NCI-H1092 (cell line): ENCODE measurements at regions not wholly inside any gene's neighbourhood (a gene's known extent, or its start where the extent isn't known, plus 50 kb on each side); places are given as distances from the start of the nearest gene placed in this dataset.

ENCODE experiments used
- DNase-seq: peaks from one replicate; lab custom pipeline; 2025; lab: John Stamatoyannopoulos, UW

DNA sequence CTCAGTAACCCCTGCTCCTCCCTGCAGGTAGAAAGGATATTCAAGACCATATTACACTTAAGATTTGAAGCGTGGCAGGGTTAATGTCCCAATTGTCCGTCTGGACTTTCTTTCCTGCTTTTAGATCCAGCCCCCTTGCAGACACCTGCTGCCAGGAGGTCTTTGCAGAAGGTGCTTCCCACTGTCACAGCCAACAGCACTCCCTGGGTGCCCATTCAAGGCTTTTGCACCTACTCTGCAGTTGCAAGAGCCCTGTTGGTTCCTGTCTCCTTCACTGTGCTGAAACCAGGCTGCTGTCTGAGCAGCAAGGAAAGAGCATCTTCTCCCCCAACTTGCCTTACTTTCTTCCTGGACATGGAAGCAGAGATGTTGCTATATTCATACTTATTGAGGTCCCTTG lies 1043.0 kb upstream of the POU3F3 start:
- DNase-seq = no peak

DNA sequence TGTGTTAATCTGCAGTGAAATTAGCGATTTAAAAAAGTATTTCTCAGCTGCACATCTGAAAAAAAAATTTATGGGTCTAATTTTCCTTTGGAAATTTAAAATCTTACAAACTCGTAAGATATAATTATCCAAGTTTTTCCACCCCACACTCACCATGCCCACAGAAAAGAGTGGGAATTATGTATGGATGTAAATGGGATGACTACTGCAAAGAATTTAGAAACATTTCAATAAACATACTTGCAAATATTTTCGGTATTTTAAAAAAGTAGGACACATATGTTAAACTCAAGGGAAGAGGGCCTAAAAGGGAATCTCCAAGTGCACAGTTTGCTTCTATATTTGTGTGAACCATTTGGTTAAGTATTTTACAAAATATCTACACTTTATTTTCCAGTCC lies 1039.9 kb upstream of the POU3F3 start:
- no peak for DNase-seq

DNA sequence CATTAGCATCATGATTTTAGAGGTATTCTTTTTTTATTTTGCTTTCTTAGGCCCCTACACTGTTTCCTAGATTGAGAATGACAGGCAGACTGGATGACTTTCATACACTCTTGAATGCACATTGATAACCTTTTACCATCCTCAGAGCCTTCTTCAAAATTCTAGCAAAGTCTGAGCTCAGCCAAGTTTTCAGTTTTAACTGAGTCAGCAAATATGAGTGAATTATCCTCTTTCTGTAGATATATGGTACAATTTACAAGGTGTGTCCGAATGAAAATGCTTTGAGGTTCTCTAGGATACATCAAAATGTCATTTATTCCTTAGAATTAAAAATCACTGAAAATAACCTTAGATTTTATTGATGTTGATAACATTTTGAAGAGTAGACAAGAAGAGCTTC lies 1038.2 kb upstream of the POU3F3 start:
- no peak for DNase-seq

DNA sequence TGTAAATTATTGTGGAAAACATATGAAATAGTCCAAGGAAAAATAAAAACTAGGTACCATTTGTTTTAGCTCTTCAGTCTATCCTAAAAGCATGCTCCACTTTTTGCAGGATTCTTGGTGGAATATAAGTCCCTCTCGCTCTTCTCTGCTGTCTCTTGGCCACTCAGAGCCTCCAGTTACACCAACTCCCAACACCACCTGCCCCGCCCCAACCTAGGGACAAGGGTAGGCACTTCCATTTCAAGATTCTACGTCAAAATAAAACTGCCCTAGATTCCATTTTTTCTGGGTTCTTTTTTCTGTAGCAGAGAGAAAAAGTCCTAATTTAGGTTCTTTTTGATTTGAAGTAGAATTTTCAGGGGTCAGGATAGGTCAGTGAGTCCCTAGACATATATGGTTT lies 1036.2 kb upstream of the POU3F3 start:
- no peak for DNase-seq

DNA sequence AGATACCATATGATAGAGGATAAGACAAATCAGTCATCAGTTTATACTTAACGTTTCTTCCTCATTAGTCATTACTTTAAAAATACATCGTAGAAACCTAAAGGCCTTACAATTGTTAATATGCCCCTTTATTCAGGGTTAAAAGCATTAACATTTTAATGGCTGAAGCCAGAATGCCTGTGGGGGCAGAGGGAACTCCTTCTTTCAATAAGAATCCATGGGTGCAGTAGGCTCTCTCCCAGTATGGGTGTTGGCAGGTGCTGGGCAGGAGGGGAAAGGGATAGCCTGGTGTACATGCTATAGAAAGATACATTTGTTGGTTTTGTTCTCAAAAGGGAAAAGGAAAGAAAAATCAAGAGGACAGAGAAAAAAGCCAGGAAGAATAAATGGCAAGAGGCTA lies 1035.7 kb upstream of the POU3F3 start:
- no peak for DNase-seq

DNA sequence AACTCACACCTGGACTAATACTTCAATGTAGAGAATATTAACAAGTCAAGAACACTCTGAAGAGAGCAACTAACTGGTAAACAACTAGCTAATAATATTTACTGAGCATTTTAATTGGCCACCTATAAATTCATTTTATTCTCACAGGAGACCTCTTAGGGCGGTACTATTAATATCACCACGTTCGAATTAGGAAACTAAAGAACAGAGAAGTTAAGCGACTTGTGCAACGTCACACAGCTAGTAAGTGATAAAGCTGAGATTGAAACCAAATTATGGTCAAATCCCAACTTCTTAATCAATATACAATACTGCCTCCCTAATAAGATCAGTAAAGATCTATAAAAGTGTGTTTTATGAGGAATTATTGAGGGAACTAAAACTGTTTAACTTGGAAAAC lies 1034.3 kb upstream of the POU3F3 start:
- DNase-seq = no peak

DNA sequence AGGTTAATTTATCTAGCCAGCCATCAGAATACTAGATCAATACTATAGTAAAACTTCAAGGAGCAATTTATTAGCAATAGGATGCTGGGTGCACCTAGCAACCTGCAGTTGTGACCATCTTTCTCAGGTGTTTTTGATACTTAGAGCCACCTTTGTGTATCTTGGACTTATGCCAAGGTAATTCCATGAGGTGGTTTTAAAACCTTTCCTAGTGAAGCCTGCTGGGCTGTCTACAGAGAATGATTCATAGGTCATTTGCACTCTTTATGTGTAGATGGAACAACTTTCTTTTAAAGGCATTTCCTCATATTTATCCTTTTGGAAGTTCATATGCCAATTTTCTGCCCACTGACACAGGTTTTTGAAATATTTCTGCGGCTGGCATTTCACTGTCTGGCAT lies 1030.1 kb upstream of the POU3F3 start:
- DNase-seq = no peak

DNA sequence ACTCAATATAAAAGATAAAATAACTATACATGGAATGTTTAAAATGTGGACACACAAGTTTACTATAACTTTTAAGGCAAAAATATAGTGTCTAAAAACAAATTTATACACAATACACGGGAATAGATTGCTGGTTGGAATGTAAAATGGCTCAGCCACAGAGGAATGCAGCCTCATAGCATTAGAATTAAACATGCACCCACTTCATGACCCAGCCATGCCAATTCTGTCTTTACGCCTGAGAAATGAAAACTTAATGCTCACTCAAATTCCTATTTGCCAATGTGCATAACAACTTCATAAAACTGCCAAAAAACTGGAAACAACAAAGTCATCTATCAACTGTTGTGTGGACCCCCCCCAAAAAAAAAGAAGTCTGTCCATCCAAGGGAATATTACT lies 1006.6 kb upstream of the POU3F3 start:
- no peak for DNase-seq

DNA sequence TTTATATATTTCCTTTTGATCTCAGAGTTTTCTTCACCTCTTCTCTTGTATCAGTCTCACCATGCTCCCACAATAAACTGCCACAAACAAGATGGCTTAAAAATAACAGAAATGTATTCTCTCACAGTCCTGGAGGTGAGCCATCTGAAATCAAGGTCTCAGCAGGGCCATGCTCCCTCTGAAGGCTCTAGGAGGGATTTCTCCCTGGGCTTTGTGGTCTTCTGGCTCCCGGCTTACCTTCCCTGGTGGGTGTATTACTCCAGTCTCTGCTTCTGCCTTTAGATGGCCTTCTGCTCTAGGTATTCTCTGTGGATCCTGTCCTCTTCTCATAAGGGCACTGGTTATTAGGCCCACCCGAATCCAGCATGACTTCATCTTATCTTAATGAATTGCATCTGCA lies 994.7 kb upstream of the POU3F3 start:
- DNase-seq = no peak

DNA sequence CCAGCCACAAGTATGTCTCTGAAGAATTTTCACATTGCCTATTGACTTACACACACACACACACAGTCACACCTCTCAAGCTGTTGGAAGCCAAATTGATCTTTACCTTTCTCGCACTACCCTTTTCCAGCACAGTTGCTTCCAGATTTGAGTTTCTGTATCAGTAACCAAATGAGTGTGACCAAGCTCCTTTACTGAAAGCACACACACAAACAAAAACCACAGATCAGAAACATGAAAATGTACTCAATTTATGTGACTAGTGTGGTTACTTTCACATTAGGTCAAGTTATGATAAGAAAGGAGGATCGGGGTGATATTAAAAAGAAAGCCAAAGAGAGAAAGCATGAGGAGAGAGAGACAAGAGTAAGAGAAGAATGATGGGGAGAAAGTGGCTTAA lies 993.9 kb upstream of the POU3F3 start:
- DNase-seq = no peak

DNA sequence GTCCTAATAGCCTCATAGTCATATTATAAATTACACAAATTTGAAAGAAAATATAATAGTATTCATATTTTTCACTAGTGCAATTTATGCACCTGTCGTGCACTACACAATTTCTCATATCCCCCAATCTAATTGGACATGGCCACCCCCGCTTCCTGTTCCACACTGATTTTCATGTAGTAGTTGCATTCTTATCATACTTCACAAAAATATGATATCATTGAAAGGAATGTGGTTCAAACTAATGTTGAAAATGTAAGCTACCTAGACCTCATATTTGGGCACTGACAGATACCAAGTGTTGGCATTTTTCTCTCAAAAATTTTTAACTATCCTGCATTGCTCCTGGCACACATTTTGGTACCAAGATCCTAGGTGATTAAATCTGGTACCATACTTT lies 985.5 kb upstream of the POU3F3 start:
- DNase-seq = no peak

DNA sequence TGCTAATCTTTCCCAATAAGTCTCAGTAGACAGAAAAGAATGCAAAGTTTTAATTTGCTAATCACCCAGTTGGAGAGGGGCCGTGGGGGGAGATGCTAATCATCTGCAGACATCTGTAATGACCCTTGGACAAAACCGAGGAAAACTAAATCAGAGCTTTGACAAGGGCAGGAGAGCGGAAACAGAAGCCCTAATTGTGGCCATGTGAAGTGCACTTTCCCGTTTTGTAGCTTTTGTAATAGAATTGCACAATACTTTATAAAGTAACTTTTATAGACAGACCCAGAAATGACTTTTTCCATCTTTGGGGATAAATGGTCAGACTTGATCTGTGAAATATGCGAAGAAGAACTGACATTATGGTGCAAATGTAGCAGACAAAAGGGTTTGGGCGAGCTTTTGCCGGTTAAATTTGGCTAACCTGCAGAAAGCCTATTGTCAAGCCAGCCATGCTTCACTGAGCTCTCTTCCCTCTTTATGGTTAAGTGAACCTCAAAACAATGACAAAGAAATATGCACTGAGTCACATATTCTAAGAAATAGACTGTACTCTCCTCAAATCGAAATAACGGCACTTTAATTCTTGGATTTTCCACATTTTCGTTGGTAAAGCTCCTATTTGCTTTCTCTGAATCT lies 980.1 kb upstream of the POU3F3 start:
- no peak for DNase-seq

DNA sequence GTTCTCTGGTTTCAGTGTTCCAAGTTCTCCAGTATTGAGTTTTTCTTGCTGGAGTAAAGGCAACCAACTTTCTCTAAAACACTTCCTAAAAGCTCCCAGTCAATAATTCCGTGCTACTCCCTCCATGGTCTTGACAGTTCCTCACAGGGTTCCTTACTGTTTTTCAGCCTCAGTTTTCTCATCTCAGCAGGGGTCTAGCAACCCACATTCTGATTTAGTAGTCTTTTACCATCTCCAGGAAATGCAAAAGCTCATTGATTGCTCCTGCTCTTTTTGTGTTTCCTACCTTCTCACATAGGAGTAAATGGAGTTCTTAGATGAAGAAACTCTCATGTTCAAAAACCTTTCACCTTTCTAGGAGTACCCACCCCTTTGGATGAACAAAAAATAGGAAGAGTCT lies 978.8 kb upstream of the POU3F3 start:
- DNase-seq = no peak

DNA sequence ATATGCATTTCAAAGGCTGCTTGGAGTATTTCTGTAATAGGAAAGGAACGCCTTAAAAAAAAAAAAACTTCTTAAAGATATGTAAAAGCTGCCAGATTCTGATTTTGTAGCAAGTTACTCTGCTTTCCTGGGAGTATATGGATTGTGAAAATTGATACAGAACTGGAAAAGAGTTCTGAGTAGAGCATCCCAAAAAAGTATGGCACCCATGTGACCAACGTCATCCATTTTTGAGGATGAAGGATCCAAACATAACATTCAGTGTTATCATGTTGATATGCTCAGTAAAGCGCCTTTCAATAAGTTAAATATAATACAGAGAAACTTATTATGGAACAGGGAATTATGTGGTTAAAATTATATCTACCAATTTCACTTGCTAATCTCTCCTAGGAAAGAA lies 978.4 kb upstream of the POU3F3 start:
- no peak for DNase-seq

DNA sequence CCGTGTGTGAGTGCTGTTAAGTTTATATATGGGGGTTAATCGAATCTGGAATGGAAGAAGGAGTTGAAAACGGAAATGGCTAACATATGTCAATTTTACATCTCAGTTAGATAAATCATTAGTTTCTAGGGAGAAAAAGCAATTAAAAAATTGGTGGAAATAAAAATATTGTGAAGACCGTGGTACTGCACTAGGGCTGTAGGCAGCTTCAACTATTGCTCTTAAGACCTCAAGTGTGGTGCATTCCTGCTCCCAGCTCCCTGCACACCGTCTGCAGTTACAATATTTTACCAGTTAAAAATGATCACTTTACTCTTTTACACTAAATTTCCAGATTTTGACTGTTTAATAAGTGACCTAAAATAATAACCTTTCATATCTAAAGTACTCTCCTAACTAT lies 977.3 kb upstream of the POU3F3 start:
- DNase-seq = no peak

DNA sequence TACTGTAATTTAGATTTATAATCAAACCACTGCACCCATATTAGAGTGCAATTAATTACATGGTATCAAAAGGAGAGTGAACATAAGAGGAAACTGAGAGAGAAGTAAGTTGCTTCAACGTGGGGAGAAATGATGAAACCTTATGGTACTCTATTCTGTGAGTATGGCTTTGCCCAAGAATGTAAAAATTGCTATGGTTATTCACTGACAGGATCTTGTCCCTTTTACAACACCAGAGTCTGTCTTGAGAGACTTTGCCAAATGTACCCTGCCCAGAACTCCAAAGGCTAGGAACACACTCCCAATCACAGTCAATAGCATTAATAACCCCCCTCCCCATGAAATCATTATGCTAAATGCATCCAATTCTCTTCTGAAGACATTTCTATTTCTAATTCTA lies 974.8 kb upstream of the POU3F3 start:
- no peak for DNase-seq

DNA sequence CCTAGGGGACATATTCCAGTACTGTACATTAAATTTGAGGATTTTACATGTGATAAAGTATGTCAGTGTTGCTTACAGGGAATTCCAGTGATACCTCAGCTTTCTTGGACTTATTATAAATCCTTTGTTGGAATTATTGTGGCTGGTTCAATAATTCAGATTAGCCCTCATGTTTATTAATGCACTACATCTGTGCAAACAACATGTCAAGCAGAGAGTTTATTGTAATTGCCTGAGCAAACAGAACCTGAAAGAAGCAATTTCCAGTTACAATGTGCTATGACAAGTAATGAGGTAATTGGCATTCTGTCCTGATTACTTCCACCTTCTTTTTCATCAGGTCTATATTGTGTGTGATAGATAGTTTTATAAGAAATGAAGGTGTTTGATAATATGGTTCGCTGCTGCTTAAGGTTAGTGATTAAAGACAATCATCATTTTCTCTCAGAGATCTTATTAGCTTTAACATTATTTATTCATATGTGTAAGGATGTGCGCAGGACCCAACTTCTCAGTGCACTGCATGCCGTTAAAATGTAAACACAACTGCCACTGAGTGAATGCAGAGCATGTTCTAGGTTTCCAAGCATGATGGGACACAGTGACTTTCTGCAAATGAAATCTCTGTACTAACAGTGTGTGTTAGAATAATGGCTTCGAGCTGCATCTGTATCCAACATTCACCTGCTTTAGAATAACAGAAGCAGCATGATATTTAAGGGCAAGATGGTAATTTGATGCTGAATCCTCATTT lies 973.7 kb upstream of the POU3F3 start:
- peak; percentile 2 for DNase-seq

DNA sequence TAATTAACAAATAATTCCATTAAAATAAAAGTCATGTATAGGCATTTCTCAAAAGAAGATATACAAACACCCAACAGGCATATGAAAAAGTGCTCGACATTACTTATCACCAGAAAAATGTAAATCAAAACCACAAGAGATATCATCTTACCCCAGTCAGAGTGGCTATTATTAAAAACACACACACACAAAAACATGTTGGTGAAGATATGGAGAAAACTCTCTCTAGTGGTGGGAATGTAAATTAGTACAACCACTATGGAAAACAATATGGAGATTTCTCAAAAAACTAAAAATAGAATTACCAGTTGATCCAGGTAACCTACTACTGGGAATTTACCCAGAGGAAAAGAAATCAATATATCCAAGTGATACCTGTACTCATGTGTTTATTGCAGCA lies 966.3 kb upstream of the POU3F3 start:
- DNase-seq = no peak

DNA sequence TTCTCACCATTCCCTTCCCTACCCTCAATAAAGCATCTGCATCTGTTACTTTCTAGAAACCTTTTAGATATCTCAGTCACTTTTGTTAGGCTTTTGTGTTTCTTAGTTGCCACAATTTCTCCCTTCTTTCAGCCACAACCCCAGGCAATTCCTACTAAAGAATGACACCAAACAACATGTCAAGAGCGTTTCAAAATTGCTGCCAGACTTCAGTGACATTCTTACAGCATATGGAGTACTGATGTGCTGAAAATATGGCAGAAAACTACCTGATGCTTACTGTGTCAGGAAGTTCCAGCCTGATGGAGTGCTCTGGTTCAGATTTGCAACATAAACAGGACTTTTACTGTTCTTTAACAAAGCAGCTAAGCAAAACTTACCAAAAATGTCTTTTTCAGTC lies 957.7 kb upstream of the POU3F3 start:
- no peak for DNase-seq

DNA sequence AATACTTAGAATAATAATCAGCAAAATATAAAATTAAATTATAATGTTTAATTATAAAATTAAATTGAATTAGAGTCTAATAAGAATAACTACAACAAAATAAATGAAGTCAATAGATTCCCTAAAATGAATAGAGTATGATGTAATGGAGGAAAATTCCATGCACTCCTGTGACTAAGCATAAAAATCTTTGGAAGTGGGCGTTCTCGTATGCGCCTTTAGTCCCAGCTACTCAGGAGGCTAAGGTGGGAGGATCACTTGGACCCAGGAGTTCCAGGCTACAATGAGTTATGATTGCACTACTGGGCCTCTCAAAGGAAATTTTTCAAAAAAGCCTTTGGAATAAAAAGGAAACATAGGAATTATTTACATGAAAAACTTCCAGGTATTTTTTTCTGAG lies 955.4 kb upstream of the POU3F3 start:
- DNase-seq = no peak

DNA sequence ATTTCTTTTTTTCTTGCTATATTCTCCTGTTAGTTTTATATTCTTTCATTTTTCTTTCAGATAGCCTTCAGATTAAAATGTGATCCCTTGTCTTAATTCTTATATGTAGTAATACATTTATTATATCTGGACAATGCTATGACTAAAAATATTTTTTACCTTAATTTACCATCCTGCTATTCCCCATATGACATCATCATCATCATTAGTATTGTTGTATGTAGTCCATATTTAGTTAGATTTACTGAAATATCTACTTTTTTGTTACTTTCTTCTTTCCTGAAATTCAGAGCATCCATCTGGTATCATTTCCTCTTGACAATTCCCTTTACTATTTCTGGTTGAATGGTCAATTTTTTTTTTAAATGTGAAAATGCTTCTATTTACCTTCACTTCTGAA lies 951.6 kb upstream of the POU3F3 start:
- DNase-seq = no peak

DNA sequence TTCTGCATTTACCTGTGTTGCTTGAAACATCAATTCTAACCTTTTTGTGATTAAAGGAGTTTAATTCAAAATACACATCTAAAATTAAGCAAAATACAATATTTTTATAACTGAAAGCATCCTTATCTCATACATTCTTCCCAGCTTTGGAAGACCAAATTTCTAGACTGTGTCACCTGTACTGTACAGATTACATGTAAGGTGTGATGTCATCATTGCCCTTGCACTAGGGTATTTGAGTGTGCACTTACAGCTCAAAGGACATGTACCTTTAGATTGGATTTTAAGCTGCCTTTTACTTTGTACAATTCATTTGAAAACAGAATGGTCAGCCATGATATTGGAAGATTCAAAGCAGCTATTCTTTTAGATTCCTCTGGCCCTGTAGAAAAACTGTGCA lies 932.8 kb upstream of the POU3F3 start:
- no peak for DNase-seq

DNA sequence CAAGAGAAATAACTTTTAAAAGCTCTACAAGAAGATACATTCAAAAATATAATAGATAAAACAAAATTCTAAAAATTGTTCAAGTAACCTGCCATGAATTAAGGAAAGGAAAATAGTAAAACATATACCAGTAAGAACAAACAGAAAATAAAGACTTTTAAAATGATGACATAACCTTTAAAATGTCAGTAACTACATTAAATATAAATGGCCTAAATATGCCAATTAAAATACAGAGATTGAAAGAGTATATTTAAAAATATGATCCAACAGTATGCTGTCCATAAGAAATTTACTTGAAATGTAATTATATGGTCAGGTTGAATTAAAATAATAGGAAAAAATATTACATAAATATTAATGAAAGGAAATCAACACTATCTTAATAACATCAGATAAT lies 911.7 kb upstream of the POU3F3 start:
- no peak for DNase-seq

DNA sequence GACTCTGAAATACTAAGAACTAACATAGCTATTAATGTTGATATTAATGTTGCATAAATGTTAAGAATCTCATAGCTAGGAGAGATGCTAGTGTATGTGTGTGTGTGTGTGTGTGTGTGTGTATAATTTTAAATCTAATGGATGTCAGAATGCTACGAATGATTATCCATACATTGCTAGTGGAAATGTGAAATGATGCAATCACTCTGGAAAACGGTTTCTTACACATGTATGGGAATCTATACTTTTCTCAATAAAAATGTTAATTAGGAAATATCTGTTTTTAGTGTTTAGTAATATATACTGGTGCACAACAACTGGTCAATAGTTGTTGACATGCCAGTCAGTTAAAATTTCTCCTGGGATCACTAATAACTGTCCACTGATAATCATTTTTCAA lies 908.8 kb upstream of the POU3F3 start:
- DNase-seq = no peak
